PFSK-1 (cell line): ENCODE measurements at regions not wholly inside any gene's neighbourhood (a gene's known extent, or its start where the extent isn't known, plus 50 kb on each side); places are given as distances from the start of the nearest gene placed in this dataset.

ENCODE experiments used
- FOXP2 ChIP-seq: optimal IDR thresholded peaks from 2 replicates; pipeline ENCODE3; 2011; ENCODE audit warnings: borderline replicate concordance, control low read depth, inconsistent platforms; ENCODE audit not compliant: insufficient read depth; ENCODE audit errors: extremely low read length, extremely low read depth
- POLR2AphosphoS5 ChIP-seq: IDR thresholded peaks from 2 replicates; pipeline ENCODE4 v1.6.1; 2012; ENCODE audit warnings: low read depth, mild to moderate bottlenecking, control low read depth, low read length, moderate library complexity
- SIN3A ChIP-seq: IDR thresholded peaks from 2 replicates; pipeline ENCODE4 v1.6.1; 2012; ENCODE audit warnings: mild to moderate bottlenecking, low read length, moderate library complexity, borderline replicate concordance; ENCODE audit not compliant: insufficient read depth
- TAF1 ChIP-seq: IDR thresholded peaks from 2 replicates; pipeline ENCODE4 v1.6.1; 2012; ENCODE audit warnings: low read length, control low read depth, borderline replicate concordance; ENCODE audit not compliant: insufficient read depth
- TF ChIP-seq, protein P1 (sequence below), 2 experiments: IDR thresholded peaks; 2 replicates each; pipeline versions ENCODE4 v1.6.1 to v1.8.0; 2011 to 2012; ENCODE audit warnings: low read depth in 2 of 2, low read length in 2 of 2, control low read depth in 1 of 2, inconsistent platforms in 1 of 2, mild to moderate bottlenecking in 1 of 2, moderate library complexity in 1 of 2; ENCODE audit not compliant: insufficient read depth in 1 of 2

GRCh38 chr13:89382981-89383380 is 1711.8 kb downstream of the SLITRK5 start:
- TF ChIP-seq, protein P1, sequence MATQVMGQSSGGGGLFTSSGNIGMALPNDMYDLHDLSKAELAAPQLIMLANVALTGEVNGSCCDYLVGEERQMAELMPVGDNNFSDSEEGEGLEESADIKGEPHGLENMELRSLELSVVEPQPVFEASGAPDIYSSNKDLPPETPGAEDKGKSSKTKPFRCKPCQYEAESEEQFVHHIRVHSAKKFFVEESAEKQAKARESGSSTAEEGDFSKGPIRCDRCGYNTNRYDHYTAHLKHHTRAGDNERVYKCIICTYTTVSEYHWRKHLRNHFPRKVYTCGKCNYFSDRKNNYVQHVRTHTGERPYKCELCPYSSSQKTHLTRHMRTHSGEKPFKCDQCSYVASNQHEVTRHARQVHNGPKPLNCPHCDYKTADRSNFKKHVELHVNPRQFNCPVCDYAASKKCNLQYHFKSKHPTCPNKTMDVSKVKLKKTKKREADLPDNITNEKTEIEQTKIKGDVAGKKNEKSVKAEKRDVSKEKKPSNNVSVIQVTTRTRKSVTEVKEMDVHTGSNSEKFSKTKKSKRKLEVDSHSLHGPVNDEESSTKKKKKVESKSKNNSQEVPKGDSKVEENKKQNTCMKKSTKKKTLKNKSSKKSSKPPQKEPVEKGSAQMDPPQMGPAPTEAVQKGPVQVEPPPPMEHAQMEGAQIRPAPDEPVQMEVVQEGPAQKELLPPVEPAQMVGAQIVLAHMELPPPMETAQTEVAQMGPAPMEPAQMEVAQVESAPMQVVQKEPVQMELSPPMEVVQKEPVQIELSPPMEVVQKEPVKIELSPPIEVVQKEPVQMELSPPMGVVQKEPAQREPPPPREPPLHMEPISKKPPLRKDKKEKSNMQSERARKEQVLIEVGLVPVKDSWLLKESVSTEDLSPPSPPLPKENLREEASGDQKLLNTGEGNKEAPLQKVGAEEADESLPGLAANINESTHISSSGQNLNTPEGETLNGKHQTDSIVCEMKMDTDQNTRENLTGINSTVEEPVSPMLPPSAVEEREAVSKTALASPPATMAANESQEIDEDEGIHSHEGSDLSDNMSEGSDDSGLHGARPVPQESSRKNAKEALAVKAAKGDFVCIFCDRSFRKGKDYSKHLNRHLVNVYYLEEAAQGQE (IDR thresholded peaks at IDR 0.05; ENCODE audit: insufficient read depth in 1 of 2, low read depth in 2 of 2, low read length in 2 of 2), result no peak
- TF ChIP-seq TAF1, result no peak
- no peak for TF ChIP-seq FOXP2
- TF ChIP-seq SIN3A, result no peak
- TF ChIP-seq POLR2AphosphoS5, result no peak

- no peak for TF ChIP-seq FOXP2
Measured at GRCh38 chr13:89383891-89384290, 1712.7 kb downstream of the SLITRK5 start.

DNA sequence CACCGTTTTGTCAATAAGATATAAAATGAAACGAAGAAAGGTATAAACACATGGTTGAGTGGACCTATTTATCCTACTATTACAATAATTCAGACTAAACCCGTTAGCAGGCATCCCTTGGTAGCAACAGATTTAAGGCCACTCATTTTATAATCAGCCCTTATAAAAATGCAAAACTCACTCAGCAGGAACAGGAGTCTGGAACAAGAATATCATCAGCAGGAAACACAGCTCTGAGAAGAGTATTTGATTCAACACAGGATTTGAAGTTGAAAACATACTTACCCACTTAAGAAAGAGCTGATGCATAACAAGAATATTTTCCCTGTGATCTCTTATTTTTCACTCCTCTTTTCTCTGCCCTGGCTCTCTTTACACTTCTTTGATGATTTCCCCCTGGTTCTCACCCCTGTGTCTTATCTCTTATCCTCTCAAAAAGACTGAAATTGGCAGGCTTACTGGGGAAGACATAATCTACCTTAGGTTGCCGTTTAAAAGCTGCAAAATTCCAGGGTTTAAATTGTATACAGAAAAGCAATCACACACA is 1722.7 kb downstream of the SLITRK5 start:
- TF ChIP-seq FOXP2, result no peak
- TF ChIP-seq, protein P1 (IDR thresholded peaks at IDR 0.05; ENCODE audit: insufficient read depth in 1 of 2, low read depth in 2 of 2, low read length in 2 of 2), result no peak
- no peak for TF ChIP-seq SIN3A
- no peak for TF ChIP-seq TAF1
- no peak for TF ChIP-seq POLR2AphosphoS5

DNA sequence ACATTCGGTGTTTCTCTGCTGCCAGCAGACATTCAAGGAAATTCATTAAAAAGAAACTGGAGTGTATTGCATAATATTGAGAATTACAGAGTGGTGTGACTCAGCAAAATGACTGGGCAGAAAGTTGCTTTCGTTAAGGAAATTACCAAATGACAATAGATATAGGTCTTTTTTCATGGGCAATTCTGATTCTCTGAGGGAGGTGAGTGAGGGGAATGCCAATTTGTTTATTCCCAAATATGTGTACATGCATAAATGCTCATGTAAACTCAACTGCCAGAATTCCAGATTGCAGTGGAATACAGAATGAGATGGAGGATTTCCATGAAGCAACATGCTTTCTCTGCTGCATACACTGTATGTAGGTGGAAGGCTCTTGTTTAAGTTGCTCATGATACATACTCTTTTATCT is 1730.1 kb downstream of the SLITRK5 start:
- TF ChIP-seq POLR2AphosphoS5, result no peak
- TF ChIP-seq TAF1, result no peak
- TF ChIP-seq, protein P1 (IDR thresholded peaks at IDR 0.05; ENCODE audit: insufficient read depth in 1 of 2, low read depth in 2 of 2, low read length in 2 of 2), result no peak
- no peak for TF ChIP-seq FOXP2
- no peak for TF ChIP-seq SIN3A

- TF ChIP-seq POLR2AphosphoS5 (no peak), TAF1 (no peak), SIN3A (no peak), FOXP2 (no peak)
- TF ChIP-seq, protein P1 (IDR thresholded peaks at IDR 0.05; ENCODE audit: insufficient read depth in 1 of 2, low read depth in 2 of 2, low read length in 2 of 2), result no peak
Measured at GRCh38 chr13:89402211-89402610, 1731.0 kb downstream of the SLITRK5 start.

DNA sequence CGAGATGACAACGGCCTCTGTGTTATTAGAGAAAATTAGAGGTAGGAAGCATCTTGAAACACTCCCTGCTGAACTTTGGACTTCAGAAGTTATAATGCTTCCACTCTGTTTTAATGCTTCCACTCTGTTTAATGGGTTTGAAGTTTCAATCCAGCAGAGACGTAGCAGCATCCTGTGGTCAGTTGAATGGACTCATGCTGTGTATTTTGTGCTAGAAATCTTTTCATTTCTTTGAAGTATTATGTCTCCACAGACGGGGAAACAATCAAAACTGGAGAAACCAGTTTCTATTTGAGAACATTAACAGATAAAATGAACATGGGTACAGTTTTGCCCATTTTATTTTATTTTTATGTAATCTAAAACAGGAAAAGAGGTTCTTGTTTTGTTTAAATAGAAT is 1736.2 kb downstream of the SLITRK5 start:
- no peak for TF ChIP-seq FOXP2
- no peak for TF ChIP-seq POLR2AphosphoS5
- TF ChIP-seq, protein P1 (IDR thresholded peaks at IDR 0.05; ENCODE audit: insufficient read depth in 1 of 2, low read depth in 2 of 2, low read length in 2 of 2), result no peak
- no peak for TF ChIP-seq TAF1
- no peak for TF ChIP-seq SIN3A
